ENCODE measurements at regions not wholly inside any gene's neighbourhood (a gene's known extent, or its start where the extent isn't known, plus 50 kb on each side); places are given as distances from the start of the nearest gene placed in this dataset.

DNA sequence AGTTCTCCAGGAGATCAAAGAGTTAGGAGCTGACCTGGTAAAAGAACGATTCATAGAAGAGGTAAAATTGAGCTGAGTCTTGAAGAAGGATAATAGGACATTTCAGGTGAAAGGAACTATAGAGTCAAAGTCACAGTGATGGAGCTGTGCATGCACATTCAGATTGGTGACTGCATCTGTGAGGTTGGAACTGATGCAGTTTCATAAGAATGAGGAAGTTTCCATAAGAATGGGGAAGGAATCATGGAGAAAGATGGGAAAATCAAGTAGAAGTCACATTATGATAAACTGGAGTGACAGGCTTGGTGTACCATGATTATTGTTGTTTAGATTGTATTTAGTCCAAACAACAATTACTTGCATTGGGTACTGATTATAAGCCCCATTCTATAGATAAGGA, 232.2 kb downstream of the FAM76B start:
- no CpG with 5 or more reads among the region's 1 CpG for WGBS (ENCODE audit: extremely low coverage, insufficient coverage, insufficient read length)
- Histone ChIP-seq H2BK12ac (ENCODE audit: low read length) (no peak overlapping the region), H3K27ac (ENCODE audit: low read depth, low read length) (no peak overlapping the region), H3K79me1 (ENCODE audit: low read length) (peaks cover 1% of the 10 kb centered on the region), H4K8ac (ENCODE audit: low read depth, low read length) (no peak overlapping the region), H3K36me3 (ENCODE audit: control insufficient read depth in 1 of 2, insufficient read depth in 2 of 2, low read length in 2 of 2) (no peaks in the 10 kb centered on the region), H3K4me3 (ENCODE audit: low read depth, low read length) (no peak overlapping the region), H4K12ac (ENCODE audit: low read depth, low read length) (no peak overlapping the region), H3K4me1 (ENCODE audit: control insufficient read depth in 1 of 2, insufficient read depth in 2 of 2, low read length in 2 of 2) (peaks cover 7 to 15% of the 10 kb centered on the region in 2 experiments), H3K18ac (ENCODE audit: low read length) (no peak overlapping the region), H2BK120ac (ENCODE audit: insufficient read depth, low read length, poor library complexity) (no peak overlapping the region), H3K23ac (ENCODE audit: low read length) (no peak overlapping the region), H3K4ac (ENCODE audit: low read depth, low read length) (no peak overlapping the region), H3K4me2 (ENCODE audit: low read length) (no peak overlapping the region), H2AFZ (ENCODE audit: insufficient read depth, low read length, poor library complexity) (no peak overlapping the region), H3K79me2 (ENCODE audit: control insufficient read depth, insufficient read depth, low read length, poor library complexity) (no peaks in the 10 kb centered on the region), H3K14ac (ENCODE audit: low read length) (no peak overlapping the region), H3K9me3 (ENCODE audit: insufficient read depth, low read depth, low read length) (no peaks in the 10 kb centered on the region), H2BK5ac (ENCODE audit: low read depth, low read length, poor library complexity) (no peak overlapping the region), H2AK5ac (ENCODE audit: low read length) (no peak overlapping the region), H4K91ac (ENCODE audit: low read depth, low read length) (no peak overlapping the region), H3K27me3 (ENCODE audit: insufficient read depth, low read length) (no peaks in the 10 kb centered on the region), H3K9ac (ENCODE audit: low read length) (no peak overlapping the region)
- DNase-seq: no peak

DNA sequence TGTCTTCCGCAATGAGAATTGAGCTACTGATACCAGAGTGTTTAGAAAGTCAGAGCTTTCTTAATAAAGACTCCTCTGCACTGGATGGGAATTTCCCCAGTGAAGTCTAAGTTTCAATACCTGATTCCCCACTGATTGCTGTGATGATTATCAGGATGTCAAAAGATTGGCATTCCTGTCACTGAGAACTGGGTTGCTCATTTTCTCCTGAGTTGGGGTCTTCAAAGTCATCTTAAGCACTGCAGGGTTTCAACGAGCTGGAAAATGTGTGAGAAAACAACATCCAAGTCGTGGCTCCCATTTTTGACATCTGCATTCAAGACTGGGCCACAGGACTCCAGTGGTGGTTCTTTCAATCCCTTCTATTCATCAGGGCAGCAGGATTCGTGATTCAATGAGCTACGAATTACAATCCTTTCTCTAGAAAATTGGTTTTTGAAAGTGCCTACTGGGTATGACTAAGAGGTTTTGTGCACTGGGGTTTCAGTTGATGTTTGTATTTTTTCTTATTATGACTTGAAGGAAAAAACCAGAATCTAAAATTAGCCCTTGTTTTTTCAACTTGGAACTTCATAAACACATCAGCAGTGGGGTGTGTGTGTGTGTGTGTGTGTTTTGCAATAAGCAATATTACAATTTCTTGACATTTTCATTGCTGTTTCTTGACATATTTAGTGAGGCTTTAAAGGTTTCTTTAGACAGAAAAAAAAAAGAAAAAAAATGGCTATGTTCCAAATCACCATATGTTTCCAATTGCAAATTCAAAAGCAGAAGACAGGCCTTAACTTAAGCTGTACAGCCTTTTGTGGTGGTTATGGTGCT, 233.0 kb downstream of the FAM76B start:
- no peak overlapping the region for H3K14ac ChIP-seq (ENCODE audit: low read length)
- no peak overlapping the region for H3K27ac ChIP-seq (ENCODE audit: low read depth, low read length)
- no peak overlapping the region for H4K8ac ChIP-seq (ENCODE audit: low read depth, low read length)
- no peak overlapping the region for H2BK120ac ChIP-seq (ENCODE audit: insufficient read depth, low read length, poor library complexity)
- WGBS (ENCODE audit: extremely low coverage, insufficient coverage, insufficient read length): no CpG with 5 or more reads among the region's 5 CpGs
- H3K4me1 ChIP-seq (ENCODE audit: control insufficient read depth in 1 of 2, insufficient read depth in 2 of 2, low read length in 2 of 2): peaks cover 7 to 14% of the 10 kb centered on the region in 2 experiments
- no peak overlapping the region for H3K4me3 ChIP-seq (ENCODE audit: low read depth, low read length)
- no peak for DNase-seq
- H4K12ac ChIP-seq (ENCODE audit: low read depth, low read length): no peak overlapping the region
- peaks cover 1% of the 10 kb centered on the region for H3K79me1 ChIP-seq (ENCODE audit: low read length)
- H3K36me3 ChIP-seq (ENCODE audit: control insufficient read depth in 1 of 2, insufficient read depth in 2 of 2, low read length in 2 of 2): no peaks in the 10 kb centered on the region
- H3K79me2 ChIP-seq (ENCODE audit: control insufficient read depth, insufficient read depth, low read length, poor library complexity): no peaks in the 10 kb centered on the region
- H2BK12ac ChIP-seq (ENCODE audit: low read length): peak overlapping the region; percentile 38
- no peak overlapping the region for H3K9ac ChIP-seq (ENCODE audit: low read length)
- H2AK5ac ChIP-seq (ENCODE audit: low read length): no peak overlapping the region
- no peak overlapping the region for H4K91ac ChIP-seq (ENCODE audit: low read depth, low read length)
- no peak overlapping the region for H2AFZ ChIP-seq (ENCODE audit: insufficient read depth, low read length, poor library complexity)
- no peak overlapping the region for H2BK5ac ChIP-seq (ENCODE audit: low read depth, low read length, poor library complexity)
- H3K23ac ChIP-seq (ENCODE audit: low read length): no peak overlapping the region
- no peaks in the 10 kb centered on the region for H3K27me3 ChIP-seq (ENCODE audit: insufficient read depth, low read length)
- no peaks in the 10 kb centered on the region for H3K9me3 ChIP-seq (ENCODE audit: insufficient read depth, low read depth, low read length)
- no peak overlapping the region for H3K4ac ChIP-seq (ENCODE audit: low read depth, low read length)
- H3K18ac ChIP-seq (ENCODE audit: low read length): no peak overlapping the region
- H3K4me2 ChIP-seq (ENCODE audit: low read length): no peak overlapping the region

DNA sequence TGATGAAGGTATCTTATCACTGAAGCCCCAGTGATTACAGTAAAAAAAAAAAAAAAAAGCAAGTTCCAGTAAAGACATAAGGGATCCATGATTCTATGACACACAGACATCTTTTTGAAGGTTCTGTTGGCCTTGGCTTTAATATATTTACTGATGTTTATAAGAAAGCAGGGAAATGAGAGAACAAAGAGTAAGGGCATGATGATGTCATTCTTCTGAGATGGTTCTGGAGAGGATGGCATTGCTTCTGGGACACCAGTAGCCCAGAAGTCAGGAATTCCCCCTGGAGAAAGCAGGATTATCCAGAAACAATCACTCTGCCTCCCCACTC, 233.6 kb downstream of the FAM76B start:
- Histone ChIP-seq H3K14ac (ENCODE audit: low read length) (no peak overlapping the region), H2BK12ac (ENCODE audit: low read length) (no peak overlapping the region), H3K4me2 (ENCODE audit: low read length) (no peak overlapping the region), H4K12ac (ENCODE audit: low read depth, low read length) (no peak overlapping the region), H4K8ac (ENCODE audit: low read depth, low read length) (no peak overlapping the region), H3K9ac (ENCODE audit: low read length) (no peak overlapping the region), H3K18ac (ENCODE audit: low read length) (no peak overlapping the region), H2AFZ (ENCODE audit: insufficient read depth, low read length, poor library complexity) (no peak overlapping the region), H4K91ac (ENCODE audit: low read depth, low read length) (no peak overlapping the region), H2AK5ac (ENCODE audit: low read length) (no peak overlapping the region), H3K4me1 (ENCODE audit: control insufficient read depth in 1 of 2, insufficient read depth in 2 of 2, low read length in 2 of 2) (peaks cover 7 to 14% of the 10 kb centered on the region in 2 experiments), H3K27me3 (ENCODE audit: insufficient read depth, low read length) (no peaks in the 10 kb centered on the region), H3K27ac (ENCODE audit: low read depth, low read length) (no peak overlapping the region), H2BK5ac (ENCODE audit: low read depth, low read length, poor library complexity) (no peak overlapping the region), H3K23ac (ENCODE audit: low read length) (no peak overlapping the region), H3K79me2 (ENCODE audit: control insufficient read depth, insufficient read depth, low read length, poor library complexity) (no peaks in the 10 kb centered on the region), H2BK120ac (ENCODE audit: insufficient read depth, low read length, poor library complexity) (no peak overlapping the region), H3K4ac (ENCODE audit: low read depth, low read length) (no peak overlapping the region), H3K4me3 (ENCODE audit: low read depth, low read length) (no peak overlapping the region), H3K79me1 (ENCODE audit: low read length) (peaks cover 1% of the 10 kb centered on the region), H3K9me3 (ENCODE audit: insufficient read depth, low read depth, low read length) (no peaks in the 10 kb centered on the region), H3K36me3 (ENCODE audit: control insufficient read depth in 1 of 2, insufficient read depth in 2 of 2, low read length in 2 of 2) (no peaks in the 10 kb centered on the region)
- no peak for DNase-seq

DNA sequence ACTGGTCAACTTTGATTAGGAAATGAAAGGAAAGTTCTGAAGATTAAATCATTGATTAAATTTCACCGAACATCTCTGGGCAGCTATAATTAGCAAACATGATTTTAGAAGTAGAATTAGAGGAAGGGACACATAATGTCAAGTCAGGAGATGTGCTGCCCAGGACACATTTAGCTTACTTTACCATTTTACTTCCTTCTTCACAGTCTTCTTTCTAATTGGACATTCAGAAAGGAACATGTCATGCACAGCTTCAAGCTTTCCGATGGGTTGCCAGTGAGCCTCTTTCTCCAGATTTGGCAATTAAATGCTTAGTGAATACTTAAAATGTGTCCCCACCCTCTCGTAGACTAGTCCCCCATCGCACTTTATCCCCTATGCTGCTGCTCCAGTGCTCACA, 234.7 kb downstream of the FAM76B start:
- Histone ChIP-seq H3K4me2 (ENCODE audit: low read length) (no peak overlapping the region), H3K14ac (ENCODE audit: low read length) (no peak overlapping the region), H3K9ac (ENCODE audit: low read length) (no peak overlapping the region), H3K23ac (ENCODE audit: low read length) (no peak overlapping the region), H2BK12ac (ENCODE audit: low read length) (no peak overlapping the region), H4K12ac (ENCODE audit: low read depth, low read length) (no peak overlapping the region), H3K27ac (ENCODE audit: low read depth, low read length) (no peak overlapping the region), H3K79me2 (ENCODE audit: control insufficient read depth, insufficient read depth, low read length, poor library complexity) (no peaks in the 10 kb centered on the region), H3K79me1 (ENCODE audit: low read length) (no peaks in the 10 kb centered on the region), H3K4ac (ENCODE audit: low read depth, low read length) (no peak overlapping the region), H3K9me3 (ENCODE audit: insufficient read depth, low read depth, low read length) (no peaks in the 10 kb centered on the region), H4K91ac (ENCODE audit: low read depth, low read length) (no peak overlapping the region), H2BK120ac (ENCODE audit: insufficient read depth, low read length, poor library complexity) (no peak overlapping the region), H3K4me3 (ENCODE audit: low read depth, low read length) (no peak overlapping the region), H3K18ac (ENCODE audit: low read length) (no peak overlapping the region), H2AK5ac (ENCODE audit: low read length) (no peak overlapping the region), H3K27me3 (ENCODE audit: insufficient read depth, low read length) (no peaks in the 10 kb centered on the region), H4K8ac (ENCODE audit: low read depth, low read length) (no peak overlapping the region), H2BK5ac (ENCODE audit: low read depth, low read length, poor library complexity) (no peak overlapping the region), H2AFZ (ENCODE audit: insufficient read depth, low read length, poor library complexity) (no peak overlapping the region), H3K36me3 (ENCODE audit: control insufficient read depth in 1 of 2, insufficient read depth in 2 of 2, low read length in 2 of 2) (no peaks in the 10 kb centered on the region), H3K4me1 (ENCODE audit: control insufficient read depth in 1 of 2, insufficient read depth in 2 of 2, low read length in 2 of 2) (peaks cover 2 to 8% of the 10 kb centered on the region in 2 experiments)
- WGBS (ENCODE audit: extremely low coverage, insufficient coverage, insufficient read length): no CpG with 5 or more reads among the region's 4 CpGs
- no peak for DNase-seq
